H1 (cell line): ENCODE measurements at regions not wholly inside any gene's neighbourhood (a gene's known extent, or its start where the extent isn't known, plus 50 kb on each side); places are given as distances from the start of the nearest gene placed in this dataset.

ENCODE experiments used
- CTCF ChIA-PET: fragments of 300-600 bp; sonication (Branson Sonifier 250); formaldehyde crosslinking; loops from one replicate; lab custom pipeline; 2021; ENCODE audit not compliant: partially characterized antibody; lab: Charles Lee
- POLR2A ChIA-PET: fragments of 300-600 bp; sonication (Branson Sonifier 250); formaldehyde crosslinking; loops from one replicate; lab custom pipeline; 2021; ENCODE audit warnings: inconsistent platforms; ENCODE audit not compliant: partially characterized antibody; lab: Charles Lee
- DNase-seq, 2 experiments: peaks; one replicate each; pipeline versions ENCODE4 v3.0.0 to v3.0.0-alpha.2; 2010 to 2022; ENCODE audit warnings: low spot score in 2 of 2, low read depth in 1 of 2, mixed read lengths in 1 of 2
- FAIRE-seq: peaks from 2 replicates; lab custom pipeline; 2011; peaks lifted over from hg19 to GRCh38; lab: Jason Lieb, UNC
- H2AFZ ChIP-seq: 2 replicates; pipeline ENCODE4 v1.8.1; 2012; ENCODE audit warnings: low read length, inconsistent platforms
- H2AK5ac ChIP-seq: 2 replicates; pipeline ENCODE4 v1.6.1; 2013; ENCODE audit warnings: low read depth, low read length
- H2BK120ac ChIP-seq: replicated peaks from 2 replicates; pipeline ENCODE3; 2013; ENCODE audit warnings: low read depth, low read length, inconsistent platforms
- H2BK12ac ChIP-seq: 2 replicates; pipeline ENCODE4 v1.6.1; 2013; ENCODE audit warnings: low read depth, low read length
- H2BK15ac ChIP-seq: 2 replicates; pipeline ENCODE4 v1.6.1; 2013; ENCODE audit warnings: low read length
- H2BK20ac ChIP-seq: 2 replicates; pipeline ENCODE4 v1.6.1; 2013; ENCODE audit warnings: low read length
- H2BK5ac ChIP-seq: 2 replicates; pipeline ENCODE4 v1.6.1; 2013; ENCODE audit warnings: low read depth, low read length
- H3K14ac ChIP-seq: 2 replicates; pipeline ENCODE4 v1.6.1; 2013; ENCODE audit warnings: inconsistent platforms; ENCODE audit not compliant: insufficient read length
- H3K18ac ChIP-seq: 2 replicates; pipeline ENCODE4 v1.6.1; 2013; ENCODE audit warnings: low read length; ENCODE audit errors: extremely low read depth
- H3K23ac ChIP-seq: 2 replicates; pipeline ENCODE4 v1.6.1; 2013; ENCODE audit warnings: inconsistent platforms; ENCODE audit not compliant: insufficient read length
- H3K23me2 ChIP-seq: 2 replicates; pipeline ENCODE4 v1.6.1; 2013; ENCODE audit warnings: low read depth, low read length
- H3K27ac ChIP-seq: 2 replicates; pipeline ENCODE4 v1.6.1; 2011; ENCODE audit warnings: low read depth, low read length, inconsistent platforms
- H3K27me3 ChIP-seq, 4 experiments: replicated peaks in 1 of 4; 1 replicate in 1 of 4; 2 replicates in 3 of 4; pipeline versions ENCODE4 v1.6.1 to v1.8.1; 2011 to 2013; ENCODE audit warnings: low read length in 3 of 4, mild to moderate bottlenecking in 3 of 4, inconsistent platforms in 2 of 4, mixed read lengths in 2 of 4, moderate library complexity in 1 of 4; ENCODE audit not compliant: control insufficient read depth in 3 of 4, insufficient read depth in 3 of 4; ENCODE audit errors: extremely low read depth in 1 of 4
- H3K36me3 ChIP-seq, 4 experiments: 2 replicates each; pipeline versions ENCODE4 v1.6.1 to v1.8.1; 2011 to 2013; ENCODE audit warnings: mild to moderate bottlenecking in 4 of 4, low read length in 3 of 4, moderate library complexity in 2 of 4, control low read depth in 1 of 4, inconsistent platforms in 1 of 4; ENCODE audit not compliant: insufficient read depth in 4 of 4, control insufficient read depth in 2 of 4
- H3K4ac ChIP-seq: replicated peaks from 2 replicates; pipeline ENCODE3; 2013; ENCODE audit warnings: low read length, low read depth, mixed read lengths, inconsistent platforms; ENCODE audit not compliant: insufficient read length
- H3K4me1 ChIP-seq, 4 experiments: replicated peaks in 1 of 4; 1 replicate in 1 of 4; 2 replicates in 3 of 4; pipeline versions ENCODE4 v1.6.1 to v1.8.1; 2011 to 2013; ENCODE audit warnings: low read length in 3 of 4, inconsistent platforms in 2 of 4, mixed read lengths in 1 of 4; ENCODE audit not compliant: insufficient read depth in 4 of 4, control insufficient read depth in 3 of 4
- H3K4me2 ChIP-seq, 2 experiments: 2 replicates each; pipeline versions ENCODE4 v1.6.1 to v1.8.1; 2011 to 2013; ENCODE audit warnings: low read depth in 2 of 2, low read length in 2 of 2, control low read depth in 1 of 2, inconsistent platforms in 1 of 2, mild to moderate bottlenecking in 1 of 2; ENCODE audit not compliant: insufficient read depth in 1 of 2
- H3K4me3 ChIP-seq, 4 experiments: fragments of 200-600, 300-600 bp in 1 of 4; sonication (generic), shearing (Covaris generic), sonication (Bioruptor Twin) in 1 of 4; 2 replicates each; pipeline versions ENCODE4 v1.5.1 to v1.8.1; 2011 to 2016; ENCODE audit warnings: low read length in 4 of 4, low read depth in 3 of 4, control low read depth in 2 of 4, inconsistent platforms in 2 of 4, mild to moderate bottlenecking in 2 of 4, mixed read lengths in 1 of 4, moderate library complexity in 1 of 4; ENCODE audit not compliant: insufficient read depth in 2 of 4; ENCODE audit errors: extremely low read depth in 1 of 4
- H3K56ac ChIP-seq: replicated peaks from 2 replicates; pipeline ENCODE3; 2013; ENCODE audit warnings: low read depth, mild to moderate bottlenecking, mixed read lengths, low read length, inconsistent platforms; ENCODE audit not compliant: insufficient read length
- H3K79me1 ChIP-seq: 2 replicates; pipeline ENCODE4 v1.6.1; 2013; ENCODE audit warnings: low read depth, low read length, control low read depth
- H3K79me2 ChIP-seq, 2 experiments: 2 replicates each; pipeline versions ENCODE4 v1.6.1 to v1.8.1; 2012 to 2013; ENCODE audit warnings: low read length in 2 of 2, mild to moderate bottlenecking in 2 of 2, inconsistent platforms in 1 of 2; ENCODE audit not compliant: insufficient read depth in 2 of 2, control insufficient read depth in 1 of 2
- H3K9ac ChIP-seq, 4 experiments: replicated peaks in 1 of 4; 1 replicate in 1 of 4; 2 replicates in 3 of 4; pipeline versions ENCODE4 v1.6.1 to v1.8.1; 2011 to 2013; ENCODE audit warnings: low read depth in 3 of 4, low read length in 3 of 4, control low read depth in 2 of 4, mild to moderate bottlenecking in 2 of 4, moderate library complexity in 2 of 4, inconsistent platforms in 1 of 4; ENCODE audit errors: extremely low read depth in 1 of 4
- H3K9me3 ChIP-seq, 2 experiments: 2 replicates each; pipeline versions ENCODE4 v1.6.1 to v1.8.1; 2012 to 2013; ENCODE audit warnings: mild to moderate bottlenecking in 2 of 2, moderate library complexity in 2 of 2, control low read depth in 1 of 2, inconsistent platforms in 1 of 2, low read depth in 1 of 2, low read length in 1 of 2, mixed read lengths in 1 of 2; ENCODE audit not compliant: insufficient read depth in 2 of 2
- H4K20me1 ChIP-seq, 2 experiments: replicated peaks in 1 of 2; 2 replicates each; pipeline versions ENCODE3 to v1.8.1; 2011 to 2013; ENCODE audit warnings: inconsistent platforms in 2 of 2, low read length in 2 of 2, mild to moderate bottlenecking in 1 of 2; ENCODE audit not compliant: insufficient read depth in 2 of 2, control insufficient read depth in 1 of 2
- H4K5ac ChIP-seq: 2 replicates; pipeline ENCODE4 v1.6.1; 2013; ENCODE audit warnings: low read length, low read depth, mixed read lengths, inconsistent platforms; ENCODE audit not compliant: insufficient read length
- H4K8ac ChIP-seq: 2 replicates; pipeline ENCODE4 v1.8.0; 2013; ENCODE audit warnings: mild to moderate bottlenecking, moderate library complexity, low read length, inconsistent platforms; ENCODE audit not compliant: insufficient read depth; ENCODE audit errors: extremely low read depth
- H4K91ac ChIP-seq: replicated peaks from 2 replicates; pipeline ENCODE3; 2013; ENCODE audit warnings: low read length, mixed read lengths, inconsistent platforms; ENCODE audit not compliant: insufficient read length
- ATF2 ChIP-seq: IDR thresholded peaks from 2 replicates; pipeline ENCODE4 v1.6.1; 2012; ENCODE audit warnings: low read length, inconsistent platforms
- ATF3 ChIP-seq: IDR thresholded peaks from 2 replicates; pipeline ENCODE4 v1.6.1; 2011; ENCODE audit warnings: low read depth, mild to moderate bottlenecking, low read length; ENCODE audit not compliant: insufficient read depth
- BACH1 ChIP-seq: IDR thresholded peaks from 2 replicates; pipeline ENCODE4 v1.6.1; 2012; ENCODE audit warnings: low read length, improper control_type of control experiment
- BRCA1 ChIP-seq: IDR thresholded peaks from 2 replicates; pipeline ENCODE4 v1.6.1; 2012; ENCODE audit warnings: low read depth, low read length, improper control_type of control experiment
- KDM5A ChIP-seq: fragments of 200-600 bp; IDR thresholded peaks from 2 replicates; pipeline ENCODE4 v1.7.1; 2012; ENCODE audit warnings: mild to moderate bottlenecking, low read length, inconsistent platforms, mixed read lengths
- MAX ChIP-seq: IDR thresholded peaks from 2 replicates; pipeline ENCODE4 v1.6.1; 2012; ENCODE audit warnings: inconsistent platforms
- RXRA ChIP-seq: IDR thresholded peaks from 2 replicates; pipeline ENCODE4 v1.6.1; 2011; ENCODE audit warnings: low read depth, mild to moderate bottlenecking, low read length, moderate library complexity; ENCODE audit not compliant: insufficient read depth
- SAP30 ChIP-seq: fragments of 300-600 bp; sonication (generic); IDR thresholded peaks from 2 replicates; pipeline ENCODE4 v1.7.1; 2012; ENCODE audit warnings: low read length, moderate library complexity, mild to moderate bottlenecking, inconsistent platforms; ENCODE audit not compliant: insufficient read depth, insufficient replicate concordance
- SIN3A ChIP-seq, 2 experiments: IDR thresholded peaks in 1 of 2; conservative IDR thresholded peaks in 1 of 2; 2 replicates each; pipeline ENCODE4 v1.6.1; 2011 to 2012; ENCODE audit warnings: low read length in 2 of 2, improper control_type of control experiment in 1 of 2, low read depth in 1 of 2, mild to moderate bottlenecking in 1 of 2
- SIRT6 ChIP-seq: IDR thresholded peaks from one replicate; pipeline ENCODE4 v1.7.1; 2012; ENCODE audit warnings: low read length, inconsistent platforms
- TAF1 ChIP-seq: IDR thresholded peaks from 2 replicates; pipeline ENCODE4 v1.6.1; 2011; ENCODE audit warnings: mild to moderate bottlenecking, low read depth, low read length
- TBP ChIP-seq: IDR thresholded peaks from 2 replicates; pipeline ENCODE4 v1.6.1; 2011; ENCODE audit warnings: low read depth, low read length, improper control_type of control experiment
- TCF12 ChIP-seq: IDR thresholded peaks from 2 replicates; pipeline ENCODE4 v1.6.1; 2011; ENCODE audit warnings: low read depth, mild to moderate bottlenecking, low read length
- WGBS, 2 experiments: shearing (Covaris generic) in 1 of 2; methylation state at CpG; one replicate each; pipeline versions ENCODE4 v1.1.6 to v1.1.7; 2013 to 2015; ENCODE audit warnings: low lambda C conversion rate in 2 of 2, mixed read lengths in 2 of 2, inconsistent platforms in 1 of 2, low coverage in 1 of 2, missing lambda C conversion rate in 1 of 2; ENCODE audit not compliant: insufficient replicate concordance in 2 of 2, insufficient coverage in 1 of 2, insufficient read length in 1 of 2; ENCODE audit errors: extremely low coverage in 1 of 2, missing lambda C conversion rate in 1 of 2; 5-methylcytosine and 5-hydroxymethylcytosine counted together

- Histone ChIP-seq H2BK12ac (no peak overlapping the region), H3K23me2 (no peaks in the 10 kb centered on the region), H3K9me3 (no peaks in the 10 kb centered on the region), H3K36me3 (no peaks in the 10 kb centered on the region), H4K8ac (no peak overlapping the region), H3K23ac (no peak overlapping the region), H2BK120ac (no peak overlapping the region), H3K79me1 (no peaks in the 10 kb centered on the region), H3K56ac (no peak overlapping the region), H4K5ac (no peak overlapping the region), H2AFZ (no peak overlapping the region), H4K91ac (no peak overlapping the region), H3K4me3 (no peak overlapping the region), H3K27me3 (no peaks in the 10 kb centered on the region), H3K79me2 (no peaks in the 10 kb centered on the region), H2BK5ac (no peak overlapping the region), H3K9ac (no peak overlapping the region), H3K4me1 (no peaks in the 10 kb centered on the region; a peak in 1 of 7 replicates), H3K18ac (no peak overlapping the region), H3K4ac (no peak overlapping the region), H2BK15ac (no peak overlapping the region), H3K14ac (no peak overlapping the region), H2BK20ac (no peak overlapping the region), H3K4me2 (no peak overlapping the region), H3K27ac (no peak overlapping the region), H2AK5ac (no peak overlapping the region), H4K20me1 (no peaks in the 10 kb centered on the region)
- ChIA-PET POLR2A (no interaction called here), CTCF (interaction anchor here (0.9 to 2.5 kb wide), 5 partner anchors 17 to 102 kb away, joined by 3 to 6 read pairs (median 3); no protein-coding TSS in a partner anchor)
- no peak for FAIRE-seq
- no peak for DNase-seq
- 93% methylated on average over 2 of the region's 2 CpGs; no CpG with 5 or more reads in 1 of the 2 experiments for WGBS, 2 experiments
- no peak for TF ChIP-seq ATF2
- no peak for TF ChIP-seq TBP
- TF ChIP-seq MAX, result no peak
- no peak for TF ChIP-seq SIRT6
- no peak for TF ChIP-seq RXRA
- no peak for TF ChIP-seq TAF1
- TF ChIP-seq SIN3A (conservative IDR thresholded peaks at IDR 0.05 in 1 of 2, IDR thresholded peaks at IDR 0.05 in 1 of 2; ENCODE audit: low read depth in 1 of 2, low read length in 2 of 2), result no peak
- no peak for TF ChIP-seq BACH1
- no peak for TF ChIP-seq TCF12
- TF ChIP-seq KDM5A, result no peak
- no peak for TF ChIP-seq SAP30
- no peak for TF ChIP-seq BRCA1
- TF ChIP-seq ATF3, result no peak
Measured at GRCh38 chr2:128506534-128506933, 187.9 kb upstream of the HS6ST1 start.
